PC-9 (cell line): ENCODE measurements at regions not wholly inside any gene's neighbourhood (a gene's known extent, or its start where the extent isn't known, plus 50 kb on each side); places are given as distances from the start of the nearest gene placed in this dataset.

Experiments used
- BruUV-seq: library from RNA; stranded (reverse); fragments of 400-500 nt; replicated peaks from 2 replicates; lab custom pipeline; 2021; lab: Mats Ljungman, UMichigan
- CTCF ChIA-PET: fragments of 300-600 bp; sonication (Branson Sonifier 250); formaldehyde crosslinking; loops from one replicate; lab custom pipeline; 2022; ENCODE audit warnings: antibody characterized with exemption; lab: Charles Lee
- POLR2A ChIA-PET: fragments of 300-600 bp; sonication (Branson Sonifier 250); formaldehyde crosslinking; loops from one replicate; lab custom pipeline; 2022; ENCODE audit warnings: antibody characterized with exemption; ENCODE audit not compliant: unreplicated experiment; lab: Charles Lee
- DNase-seq, 2 experiments: peaks; one replicate each; pipeline versions ENCODE4 v3.0.0 to v3.0.0-alpha.2; 2015 to 2022; ENCODE audit warnings: mixed read lengths in 1 of 2
- H2AFZ ChIP-seq: fragments of 200-600 bp; sonication (generic); 2 replicates; pipeline ENCODE4 v1.8.1; 2017; ENCODE audit warnings: antibody characterized with exemption
- H3F3A ChIP-seq: fragments of 200-600 bp; sonication (generic); 2 replicates; pipeline ENCODE4 v1.8.1; 2017; ENCODE audit warnings: antibody characterized with exemption, mild to moderate bottlenecking, low read depth; ENCODE audit not compliant: insufficient read depth
- H3K27ac ChIP-seq: fragments of 200-600 bp; sonication (generic); 2 replicates; pipeline ENCODE4 v1.6.1; 2016; ENCODE audit warnings: mixed run types
- H3K27me3 ChIP-seq: fragments of 200-600 bp; sonication (generic); 2 replicates; pipeline ENCODE4 v1.6.1; 2016; ENCODE audit warnings: low read depth, mixed run types; ENCODE audit not compliant: insufficient read depth
- H3K36me3 ChIP-seq: fragments of 200-600 bp; sonication (generic); 2 replicates; pipeline ENCODE4 v1.6.1; 2016; ENCODE audit warnings: low read depth, mixed run types
- H3K4me1 ChIP-seq: fragments of 200-600 bp; sonication (generic); replicated peaks from 2 replicates; pipeline ENCODE4 v1.6.1; 2016; ENCODE audit warnings: mixed run types; ENCODE audit not compliant: insufficient read depth
- H3K4me2 ChIP-seq: fragments of 200-600 bp; sonication (generic); 2 replicates; pipeline ENCODE4 v1.6.1; 2017; ENCODE audit warnings: mixed run types
- H3K4me3 ChIP-seq: fragments of 200-600 bp; sonication (generic); 2 replicates; pipeline ENCODE4 v1.6.1; 2016; ENCODE audit warnings: mixed run types
- H3K79me2 ChIP-seq: fragments of 200-600 bp; sonication (generic); 2 replicates; pipeline ENCODE4 v1.6.1; 2017; ENCODE audit warnings: low read depth, mixed run types
- H3K9me2 ChIP-seq: fragments of 200-600 bp; sonication (generic); 2 replicates; pipeline ENCODE4 v1.8.1; 2017; ENCODE audit warnings: mild to moderate bottlenecking; ENCODE audit not compliant: insufficient read depth
- H3K9me3 ChIP-seq: fragments of 200-600 bp; sonication (generic); 2 replicates; pipeline ENCODE4 v1.8.1; 2016; ENCODE audit warnings: low read depth; ENCODE audit not compliant: insufficient read depth
- H4K20me1 ChIP-seq: fragments of 200-600 bp; sonication (generic); 2 replicates; pipeline ENCODE4 v1.8.1; 2017; ENCODE audit not compliant: insufficient read depth
- EZH2 ChIP-seq: fragments of 200-600 bp; sonication (generic); IDR thresholded peaks from 2 replicates; pipeline ENCODE4 v1.8.0; 2017; ENCODE audit warnings: antibody characterized with exemption, low read depth
- intact Hi-C: fragments of 100-400 bp; cut with micrococcal nuclease; formaldehyde crosslinking; loops from one replicate; pipeline ENCODE4 v1.10.0; 2022; ENCODE audit not compliant: unreplicated experiment
- TF ChIP-seq, protein P1 (sequence below): fragments of 200-600 bp; sonication (generic); conservative IDR thresholded peaks from 2 replicates; pipeline ENCODE4 v1.6.1; 2017; ENCODE audit warnings: mixed run types, antibody characterized with exemption, mild to moderate bottlenecking, moderate library complexity

DNA sequence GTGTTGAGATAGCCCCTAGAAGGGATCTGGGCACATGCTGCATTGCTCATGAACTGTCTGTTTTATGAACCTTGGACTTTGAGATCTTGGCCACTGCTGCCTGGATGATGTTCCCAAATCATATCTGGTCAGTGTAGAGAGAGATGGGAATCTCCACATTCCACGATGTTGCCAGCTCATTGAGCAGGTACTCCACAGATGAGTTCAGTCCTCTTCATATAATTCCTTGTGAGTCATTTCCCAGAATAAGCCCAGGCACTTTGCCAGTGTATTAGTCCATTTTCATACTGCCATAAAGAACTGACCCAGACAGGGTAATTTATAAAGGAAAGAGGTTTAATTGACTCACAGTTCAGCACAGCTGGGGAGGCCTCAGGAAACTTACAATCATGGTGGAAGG is 254.0 kb upstream of the RUNX1 start:
- Histone ChIP-seq H3K27me3 (no peaks in the 10 kb centered on the region), H3K79me2 (no peaks in the 10 kb centered on the region), H3K4me1 (no peaks in the 10 kb centered on the region), H3K4me3 (no peak overlapping the region), H4K20me1 (no peaks in the 10 kb centered on the region), H3K4me2 (no peak overlapping the region), H3K36me3 (no peaks in the 10 kb centered on the region), H3K27ac (no peak overlapping the region), H3K9me2 (no peaks in the 10 kb centered on the region), H2AFZ (no peak overlapping the region), H3K9me3 (no peaks in the 10 kb centered on the region; the same call in 1 of the 2 replicates), H3F3A (no peaks in the 10 kb centered on the region)
- BruUV-seq = no TSS peak
- intact Hi-C loops = no loop called here
- peak in 1 of 2 experiments; percentile 52 for DNase-seq
- ChIA-PET CTCF (no interaction called here), POLR2A (no interaction called here)
- TF ChIP-seq, protein P1, sequence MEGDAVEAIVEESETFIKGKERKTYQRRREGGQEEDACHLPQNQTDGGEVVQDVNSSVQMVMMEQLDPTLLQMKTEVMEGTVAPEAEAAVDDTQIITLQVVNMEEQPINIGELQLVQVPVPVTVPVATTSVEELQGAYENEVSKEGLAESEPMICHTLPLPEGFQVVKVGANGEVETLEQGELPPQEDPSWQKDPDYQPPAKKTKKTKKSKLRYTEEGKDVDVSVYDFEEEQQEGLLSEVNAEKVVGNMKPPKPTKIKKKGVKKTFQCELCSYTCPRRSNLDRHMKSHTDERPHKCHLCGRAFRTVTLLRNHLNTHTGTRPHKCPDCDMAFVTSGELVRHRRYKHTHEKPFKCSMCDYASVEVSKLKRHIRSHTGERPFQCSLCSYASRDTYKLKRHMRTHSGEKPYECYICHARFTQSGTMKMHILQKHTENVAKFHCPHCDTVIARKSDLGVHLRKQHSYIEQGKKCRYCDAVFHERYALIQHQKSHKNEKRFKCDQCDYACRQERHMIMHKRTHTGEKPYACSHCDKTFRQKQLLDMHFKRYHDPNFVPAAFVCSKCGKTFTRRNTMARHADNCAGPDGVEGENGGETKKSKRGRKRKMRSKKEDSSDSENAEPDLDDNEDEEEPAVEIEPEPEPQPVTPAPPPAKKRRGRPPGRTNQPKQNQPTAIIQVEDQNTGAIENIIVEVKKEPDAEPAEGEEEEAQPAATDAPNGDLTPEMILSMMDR = no peak
- TF ChIP-seq EZH2 = no peak

DNA sequence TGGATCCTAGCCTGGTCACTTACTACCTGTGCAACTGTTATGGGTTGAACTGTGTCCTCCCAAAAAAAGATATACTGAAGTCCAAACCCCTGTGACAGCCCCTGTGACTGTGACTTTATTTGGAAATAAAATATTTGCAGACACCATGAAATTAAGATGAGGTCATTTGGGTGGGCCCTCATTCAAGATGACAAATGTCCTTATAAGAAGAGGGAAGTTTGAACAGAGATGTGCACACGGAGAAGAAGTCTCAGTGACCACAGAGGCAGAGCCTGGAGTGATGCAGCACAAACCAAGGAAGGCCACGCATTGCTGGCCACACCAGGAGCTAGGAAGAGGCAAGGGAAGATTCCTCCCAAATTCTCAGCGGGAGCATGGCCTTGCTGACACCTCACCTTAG is 249.7 kb upstream of the RUNX1 start:
- CTCF ChIA-PET = no interaction called here
- POLR2A ChIA-PET = no interaction called here
- Histone ChIP-seq H3K9me3 (no peaks in the 10 kb centered on the region; the same call in 1 of the 2 replicates), H3K27me3 (no peaks in the 10 kb centered on the region), H3K27ac (no peak overlapping the region), H2AFZ (no peak overlapping the region), H3K9me2 (no peaks in the 10 kb centered on the region), H3K4me2 (no peak overlapping the region), H3K79me2 (no peaks in the 10 kb centered on the region), H3K36me3 (no peaks in the 10 kb centered on the region), H3F3A (no peaks in the 10 kb centered on the region), H3K4me1 (peaks cover 12% of the 10 kb centered on the region), H4K20me1 (no peaks in the 10 kb centered on the region), H3K4me3 (no peak overlapping the region)
- no peak for TF ChIP-seq EZH2
- TF ChIP-seq, protein P1 = no peak
- no TSS peak for BruUV-seq
- intact Hi-C loops = no loop called here
- DNase-seq = no peak

DNA sequence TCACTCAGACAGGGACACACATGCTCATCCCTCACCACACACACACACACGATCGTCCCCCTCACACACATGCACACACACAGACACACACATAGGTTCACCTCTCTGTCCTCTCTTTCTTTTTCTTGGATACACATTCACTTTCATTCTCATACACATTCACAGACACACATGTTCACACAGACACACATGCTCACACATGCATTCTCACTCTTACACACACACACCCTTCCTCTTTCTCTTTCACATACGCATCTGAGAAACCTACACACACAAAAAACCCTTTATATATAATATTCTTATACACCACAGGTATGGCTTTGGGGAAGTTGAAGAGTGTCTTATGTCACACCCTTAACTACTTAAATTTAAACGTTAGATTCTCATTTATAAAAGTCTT is 248.6 kb upstream of the RUNX1 start:
- no peak for DNase-seq
- BruUV-seq = no TSS peak
- POLR2A ChIA-PET = no interaction called here
- H3F3A ChIP-seq = no peaks in the 10 kb centered on the region
- no peak for TF ChIP-seq EZH2
- TF ChIP-seq, protein P1 = no peak
- H3K27me3 ChIP-seq = no peaks in the 10 kb centered on the region
- peaks cover 12% of the 10 kb centered on the region for H3K4me1 ChIP-seq
- H3K9me3 ChIP-seq = no peaks in the 10 kb centered on the region
- no peaks in the 10 kb centered on the region for H3K79me2 ChIP-seq
- CTCF ChIA-PET = no interaction called here
- no peaks in the 10 kb centered on the region for H3K36me3 ChIP-seq
- H3K4me3 ChIP-seq = no peak overlapping the region
- no peak overlapping the region for H2AFZ ChIP-seq
- H3K27ac ChIP-seq = no peak overlapping the region
- H3K9me2 ChIP-seq = no peaks in the 10 kb centered on the region
- intact Hi-C loops = no loop called here
- H4K20me1 ChIP-seq = no peaks in the 10 kb centered on the region
- no peak overlapping the region for H3K4me2 ChIP-seq
